LoVo (cell line): ENCODE measurements at regions not wholly inside any gene's neighbourhood (a gene's known extent, or its start where the extent isn't known, plus 50 kb on each side); places are given as distances from the start of the nearest gene placed in this dataset.
"Not testable (repeated sequence)": the region's sequence is repeated elsewhere in the genome, so short reads cannot be mapped to it uniquely, and the experiment has no call there.

ENCODE experiments used
- DNase-seq: peaks from one replicate; pipeline ENCODE4 v3.0.0-alpha.2; 2016; ENCODE audit warnings: low spot score

DNA sequence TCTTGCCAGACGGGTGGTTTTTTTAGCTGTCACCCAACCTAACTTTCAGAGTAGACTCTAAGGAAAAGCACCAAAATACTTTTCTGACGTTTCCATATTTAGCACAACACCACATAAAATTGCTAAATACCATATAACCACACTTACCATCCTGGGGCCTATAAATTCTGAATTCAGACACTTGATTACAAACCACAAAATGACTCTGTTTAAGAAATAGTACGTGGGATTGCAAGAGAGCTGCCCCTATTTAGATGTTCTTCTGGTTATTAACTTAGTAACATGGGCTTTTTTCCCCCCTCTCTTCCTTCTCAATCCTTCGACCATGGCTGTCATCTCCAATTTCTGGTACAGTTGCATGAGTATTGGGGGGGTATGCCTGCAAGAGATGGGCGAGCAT, 287.7 kb downstream of the BMP4 start:
- no peak for DNase-seq

DNA sequence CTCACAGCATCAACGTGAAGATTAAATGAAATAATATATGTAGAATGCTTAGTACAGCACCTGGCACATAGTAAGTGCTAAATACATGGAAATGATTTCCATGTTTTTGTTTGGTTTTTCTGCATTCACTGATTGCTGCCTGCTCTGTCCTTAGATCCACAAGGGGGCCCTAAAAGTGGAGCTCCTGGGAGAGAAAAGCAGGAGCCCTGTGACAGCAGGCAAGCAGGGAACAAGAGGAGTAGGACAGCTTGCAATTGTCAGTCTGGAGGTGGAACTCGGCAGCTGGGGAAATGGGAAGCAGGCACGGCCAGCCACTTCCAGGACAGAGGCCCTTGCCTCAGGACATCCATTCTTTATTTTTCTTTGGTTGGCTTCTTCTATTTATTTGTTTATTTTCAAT, 292.9 kb downstream of the BMP4 start:
- DNase-seq: peak; percentile 30

DNA sequence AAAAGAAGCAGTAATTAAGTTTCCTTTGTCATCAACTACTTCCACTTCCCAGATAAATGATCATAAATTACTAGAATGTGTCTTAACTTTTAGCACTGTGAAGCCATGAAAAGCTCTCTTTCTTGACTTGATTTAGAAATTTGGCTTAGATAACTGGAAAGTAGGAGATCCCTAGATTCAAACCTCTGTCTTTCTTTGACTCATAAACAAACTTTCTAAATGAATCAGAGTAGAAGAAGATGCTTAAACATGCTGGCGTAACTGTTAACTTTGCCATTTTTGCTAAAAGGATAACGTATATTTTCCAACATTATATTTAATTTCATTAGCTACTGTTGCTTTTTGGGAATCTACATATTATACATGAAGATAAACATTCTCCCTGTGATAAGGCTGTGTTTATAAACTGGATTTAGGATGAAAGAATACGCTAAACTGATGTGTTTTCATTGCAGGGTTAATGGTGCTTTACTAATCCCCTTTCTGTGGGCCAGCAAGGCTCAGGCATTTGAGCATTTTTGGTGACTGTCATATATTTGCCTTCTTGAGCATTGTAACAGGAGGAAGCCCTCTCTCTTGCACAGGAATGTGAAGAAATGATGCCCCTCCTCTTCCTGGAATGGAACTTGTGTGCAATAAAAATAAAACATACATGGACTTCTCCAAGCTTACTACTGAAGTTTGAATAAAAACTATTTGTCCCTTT, 301.4 kb downstream of the BMP4 start:
- no peak for DNase-seq

DNA sequence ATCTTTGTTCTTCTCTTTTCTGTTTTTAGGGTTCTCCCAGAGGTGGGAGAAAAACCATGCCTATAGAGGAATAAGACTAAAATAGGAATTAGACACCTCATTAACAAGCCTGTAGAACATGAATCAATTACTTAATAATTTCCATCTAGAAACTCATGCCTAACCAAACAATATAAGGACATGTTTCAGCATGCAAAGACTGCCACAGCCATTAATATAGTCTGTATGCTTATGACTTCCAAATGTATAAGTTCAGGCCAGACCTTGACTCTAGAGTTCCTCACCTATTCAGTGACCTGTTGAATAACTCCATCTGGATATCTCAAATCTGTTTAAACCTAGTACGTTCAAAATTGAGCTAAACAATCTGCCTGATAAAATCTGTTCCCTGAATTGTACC, 304.6 kb downstream of the BMP4 start:
- no peak for DNase-seq

DNA sequence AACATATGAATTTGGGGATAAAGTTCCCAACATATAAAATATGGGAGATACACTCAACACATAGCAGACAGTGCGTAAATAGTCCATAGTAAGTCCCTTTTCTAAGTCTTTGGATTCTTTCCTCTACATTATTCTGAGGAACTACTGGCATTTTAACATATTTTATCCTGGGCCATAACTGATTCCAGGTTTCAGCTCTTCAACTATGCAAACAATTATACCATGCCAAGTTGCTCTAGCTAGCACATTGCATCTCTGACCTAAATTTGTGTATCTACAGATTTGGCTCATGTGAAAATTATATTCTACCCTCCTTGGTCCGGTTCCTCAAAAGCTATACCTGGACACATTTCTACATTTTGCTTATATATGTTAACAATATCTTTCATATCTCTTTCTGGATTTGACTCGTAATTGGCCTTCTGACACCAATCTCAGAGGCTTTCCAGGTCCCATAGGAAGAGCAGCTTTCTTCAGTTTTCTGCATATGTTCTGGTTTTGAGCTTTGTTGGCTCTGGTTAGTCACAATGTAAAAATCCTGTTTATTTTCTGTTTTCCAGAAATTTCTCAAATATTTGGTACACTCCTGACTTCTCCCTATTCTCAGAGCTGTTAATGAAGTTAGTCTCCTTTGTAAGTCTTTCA, 305.4 kb downstream of the BMP4 start:
- no peak for DNase-seq

DNA sequence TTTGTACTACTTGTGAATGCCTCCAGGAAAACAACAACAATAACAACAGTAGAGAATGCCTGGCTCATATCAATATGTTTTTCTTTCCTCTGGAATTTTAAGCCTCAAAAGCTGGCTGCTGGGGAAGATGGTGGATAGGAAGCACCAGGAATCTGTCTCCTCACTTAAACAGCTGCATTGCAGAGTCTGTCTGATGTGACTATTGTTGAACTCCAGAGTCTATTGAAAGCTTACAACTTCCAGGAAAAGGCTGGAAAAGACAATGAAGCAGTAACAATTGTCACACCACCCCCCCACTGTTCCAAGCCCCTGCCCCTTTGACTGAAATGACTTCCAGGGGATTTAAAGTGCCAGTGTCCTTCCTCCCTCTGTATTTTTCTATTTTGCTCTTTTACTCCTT, 309.7 kb downstream of the BMP4 start:
- DNase-seq: no peak

DNA sequence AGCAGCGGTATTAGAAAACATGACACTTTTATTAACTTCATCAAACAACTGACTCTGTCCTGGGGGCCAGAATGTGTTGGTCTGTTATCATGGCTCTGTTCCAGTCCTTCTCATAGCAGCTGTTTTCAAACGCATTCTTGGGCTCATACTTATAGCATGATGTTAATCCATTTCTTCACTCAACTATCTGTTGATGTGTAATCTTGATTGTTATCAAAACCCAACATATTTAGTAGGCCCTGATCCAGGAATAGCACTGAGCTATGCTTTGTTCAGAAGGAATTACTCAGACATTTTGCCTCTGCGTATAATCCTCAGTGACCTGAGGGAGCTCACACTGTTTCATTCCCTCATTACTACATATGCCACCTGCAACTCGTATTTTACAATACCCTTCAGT, 315.9 kb downstream of the BMP4 start:
- no peak for DNase-seq

DNA sequence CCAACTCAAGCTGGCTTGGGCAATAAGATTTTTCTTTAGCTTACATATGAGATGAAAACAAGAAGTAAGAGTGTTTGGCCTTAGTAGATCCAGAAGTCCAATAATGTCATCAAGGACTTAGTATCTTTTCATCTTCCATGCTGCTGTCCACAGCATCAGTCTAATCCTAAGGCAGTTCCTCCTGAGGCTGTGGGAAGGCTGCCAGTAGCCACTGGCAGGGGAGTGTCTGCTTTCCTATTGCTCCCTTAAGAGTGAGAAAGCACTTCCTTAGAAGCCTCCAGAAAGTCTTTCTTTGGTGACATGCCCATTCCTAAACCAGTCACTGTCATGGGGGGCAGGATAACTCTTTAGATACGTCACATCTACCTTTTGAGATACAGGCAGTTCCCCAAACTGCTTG, 317.7 kb downstream of the BMP4 start:
- DNase-seq: no peak

DNA sequence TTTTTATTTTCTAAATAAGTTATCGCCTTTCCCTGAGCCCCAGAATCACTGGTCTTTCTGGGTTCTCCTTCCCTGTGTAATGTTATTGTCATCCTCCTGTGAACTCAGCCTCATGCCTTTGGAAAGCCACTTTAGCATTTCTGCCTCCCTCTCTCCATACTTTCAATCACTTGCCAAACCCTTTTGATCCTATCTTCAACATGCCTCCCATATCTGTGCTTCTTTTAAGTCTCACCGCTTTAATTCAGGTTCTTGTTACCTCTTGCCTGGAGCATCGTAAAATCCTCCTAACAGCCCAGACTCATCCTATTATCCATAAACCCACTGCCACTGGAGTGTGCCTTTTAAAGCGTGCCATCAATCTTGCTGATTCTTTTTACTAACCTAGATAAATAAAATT, 321.8 kb downstream of the BMP4 start:
- DNase-seq: no peak

DNA sequence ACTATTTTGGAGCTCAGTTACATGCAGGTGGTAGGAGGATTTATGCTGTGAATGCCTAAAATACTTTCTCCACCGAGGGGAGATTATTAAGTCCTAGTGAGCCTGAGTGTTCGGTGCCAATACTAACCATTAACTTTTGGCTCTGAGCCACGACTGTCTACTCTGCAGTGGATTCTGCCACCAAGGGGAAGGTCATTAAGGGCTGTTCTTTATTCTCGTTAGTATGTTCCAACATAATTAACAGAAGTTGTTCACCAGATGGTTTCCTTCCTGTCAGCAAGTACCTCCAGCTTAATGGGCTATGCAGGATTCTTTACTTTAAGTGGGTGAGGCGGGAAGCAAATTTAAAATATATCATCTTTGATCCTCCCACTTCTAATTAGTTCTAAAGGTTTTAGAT, 326.3 kb downstream of the BMP4 start:
- no peak for DNase-seq

DNA sequence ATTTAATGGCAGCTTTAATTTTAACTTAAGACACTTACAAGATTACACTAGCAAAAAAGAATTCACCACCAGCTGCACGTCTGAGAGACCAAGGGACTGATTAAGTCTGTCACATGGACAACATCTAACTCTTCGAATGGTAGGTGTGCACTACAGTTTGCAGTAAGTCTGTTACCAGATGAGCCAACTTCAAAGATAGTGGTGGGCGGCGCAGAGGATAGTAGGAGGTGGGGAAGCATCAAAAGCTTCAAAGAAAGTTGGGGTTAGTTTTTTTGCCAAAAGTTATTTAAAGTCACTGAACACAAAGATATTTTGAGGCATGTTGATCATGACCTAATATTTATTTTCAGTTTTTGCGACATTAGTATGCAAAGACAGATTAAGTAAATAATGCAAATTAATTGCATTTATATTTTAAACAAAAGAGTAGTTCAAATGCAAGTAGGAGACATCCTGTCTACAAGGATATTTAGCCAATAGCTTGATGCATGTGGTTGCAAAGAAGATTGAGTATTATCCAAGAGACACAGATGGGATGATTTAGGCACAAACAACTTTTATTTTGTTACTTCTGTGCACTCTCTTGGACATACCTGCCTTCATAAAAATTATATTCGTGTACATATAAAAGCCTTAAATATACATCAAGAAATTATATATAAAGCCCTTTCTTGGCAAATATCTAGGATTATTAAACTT, 327.7 kb downstream of the BMP4 start:
- no peak for DNase-seq

DNA sequence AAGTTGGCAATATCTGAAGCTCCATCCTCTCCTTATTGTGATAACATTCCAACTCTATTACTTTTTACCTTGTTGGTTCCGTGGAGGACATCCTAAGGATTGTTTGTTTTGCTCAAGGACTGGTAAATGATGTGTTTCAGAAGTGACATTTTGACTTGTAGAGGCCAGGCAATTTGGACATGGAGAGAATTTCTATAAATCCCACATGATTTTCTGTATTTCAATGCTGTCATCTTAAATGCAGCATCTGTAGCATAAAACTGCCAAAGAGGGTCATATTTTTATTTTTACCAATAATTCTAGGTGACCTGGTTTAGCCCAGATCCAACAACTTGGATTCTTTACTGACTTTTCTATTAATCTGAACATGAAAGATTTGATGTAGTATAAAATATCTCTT, 328.4 kb downstream of the BMP4 start:
- DNase-seq: no peak

DNA sequence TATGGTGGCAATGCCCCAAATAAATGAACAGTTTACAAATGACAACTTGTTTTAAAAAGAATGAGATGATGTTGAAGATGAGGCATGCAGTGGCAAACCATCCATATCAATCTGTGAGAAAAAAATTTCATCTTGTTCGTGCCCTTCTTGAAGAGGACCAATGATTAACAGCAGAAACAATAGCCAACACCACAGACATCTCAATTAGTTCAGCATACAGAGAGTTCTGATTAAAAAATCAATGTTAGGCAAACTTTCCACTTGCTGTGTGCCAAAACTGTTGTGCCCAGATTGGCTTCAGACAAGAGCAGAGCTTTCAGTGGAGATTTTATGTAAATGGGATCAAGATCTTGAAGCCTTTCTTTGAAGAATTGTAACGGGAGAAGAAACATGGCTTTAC, 329.9 kb downstream of the BMP4 start:
- no peak for DNase-seq

DNA sequence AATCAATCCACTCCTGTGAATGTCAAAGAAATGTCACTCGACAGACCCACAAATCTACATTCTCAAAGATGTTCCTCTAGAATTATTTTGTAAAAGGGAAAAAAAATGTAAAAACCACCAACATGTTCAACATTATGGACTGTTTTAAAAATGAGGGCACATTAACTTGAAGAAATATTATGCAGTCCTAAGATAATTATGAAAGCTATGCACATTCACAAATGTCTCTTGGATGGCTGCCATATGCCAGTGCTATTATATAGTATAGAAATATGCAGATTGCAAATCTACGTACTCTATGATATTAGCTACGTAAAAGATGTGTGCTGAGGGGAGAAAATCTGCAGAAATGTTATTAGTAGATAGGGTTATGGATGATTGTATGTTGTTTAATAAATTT, 334.2 kb downstream of the BMP4 start:
- no peak for DNase-seq

DNA sequence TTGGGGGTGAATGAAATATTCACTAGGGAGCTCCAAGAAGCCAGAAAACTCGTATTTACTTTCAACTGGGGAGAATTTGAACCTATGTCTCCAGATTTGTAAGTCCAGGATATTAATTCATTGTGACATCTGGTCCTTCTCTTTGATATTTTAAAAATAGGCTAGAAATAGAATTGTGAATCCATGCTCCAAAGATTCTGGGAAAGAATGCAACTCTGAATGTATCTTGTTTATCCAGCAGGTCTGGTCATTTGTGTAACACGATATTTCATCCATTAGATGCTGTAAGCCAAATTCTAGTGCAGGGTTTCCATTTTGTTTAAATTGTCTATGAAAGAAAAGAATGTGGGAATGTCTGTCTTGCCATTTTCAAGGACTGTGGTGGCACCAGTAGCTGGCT, 334.7 kb downstream of the BMP4 start:
- no peak for DNase-seq

DNA sequence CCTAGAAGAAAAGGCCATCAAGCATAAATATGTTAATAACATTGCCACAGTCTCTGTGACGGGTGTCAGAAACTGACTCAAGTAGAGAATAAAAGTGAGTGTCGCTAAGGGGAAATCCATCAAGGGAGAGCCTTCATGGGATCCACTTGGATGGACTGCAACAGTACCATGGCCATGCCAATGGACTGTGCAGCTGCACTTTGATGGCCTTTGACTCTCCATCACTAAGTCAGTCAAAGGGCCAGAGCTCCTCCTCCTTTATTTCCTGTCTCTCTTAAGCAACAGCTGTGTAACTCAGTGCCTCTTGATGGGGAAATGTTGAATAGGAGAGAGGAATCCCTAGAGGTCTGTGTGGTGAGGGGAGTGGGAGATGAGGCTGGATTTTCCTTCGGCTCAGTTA, 335.2 kb downstream of the BMP4 start:
- DNase-seq: no peak

DNA sequence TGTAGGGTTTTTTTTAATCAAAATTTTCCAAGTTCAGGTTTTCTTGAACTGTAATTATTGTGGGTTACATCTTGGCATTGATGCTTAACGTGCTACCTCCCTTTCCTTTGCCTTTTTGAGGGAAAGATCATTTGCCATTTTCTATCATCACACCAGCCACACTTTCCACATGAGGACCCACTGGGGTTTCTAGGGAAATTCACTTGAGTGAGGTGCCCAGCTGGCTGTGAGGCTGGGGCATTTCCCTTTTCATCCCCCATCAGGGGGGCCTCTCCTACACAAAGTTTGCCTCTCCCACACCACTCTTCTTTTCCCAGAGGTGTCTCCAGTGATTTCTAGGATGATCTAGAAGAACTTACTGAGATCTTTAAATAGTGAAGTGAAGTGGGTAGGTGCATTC, 335.7 kb downstream of the BMP4 start:
- no peak for DNase-seq

DNA sequence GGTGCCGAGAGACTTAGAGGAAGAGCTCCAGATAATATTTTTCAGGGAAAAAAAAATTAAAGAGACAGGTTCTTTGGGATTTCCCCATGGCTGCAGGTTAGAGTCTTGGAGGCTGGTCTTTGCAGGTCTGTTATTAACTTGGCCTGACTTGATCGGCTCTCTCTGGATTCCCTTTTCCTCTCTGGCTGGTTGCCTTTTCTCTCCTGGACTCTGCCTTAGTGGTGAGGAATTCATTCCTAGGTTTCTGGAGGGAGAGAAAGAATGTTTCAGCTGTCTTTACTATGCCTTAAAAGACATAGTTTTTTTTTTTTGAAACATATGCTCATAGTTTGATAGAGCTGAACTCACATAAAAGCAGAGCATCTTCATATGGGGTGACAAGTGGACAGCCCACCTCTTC, 336.3 kb downstream of the BMP4 start:
- DNase-seq: no peak

DNA sequence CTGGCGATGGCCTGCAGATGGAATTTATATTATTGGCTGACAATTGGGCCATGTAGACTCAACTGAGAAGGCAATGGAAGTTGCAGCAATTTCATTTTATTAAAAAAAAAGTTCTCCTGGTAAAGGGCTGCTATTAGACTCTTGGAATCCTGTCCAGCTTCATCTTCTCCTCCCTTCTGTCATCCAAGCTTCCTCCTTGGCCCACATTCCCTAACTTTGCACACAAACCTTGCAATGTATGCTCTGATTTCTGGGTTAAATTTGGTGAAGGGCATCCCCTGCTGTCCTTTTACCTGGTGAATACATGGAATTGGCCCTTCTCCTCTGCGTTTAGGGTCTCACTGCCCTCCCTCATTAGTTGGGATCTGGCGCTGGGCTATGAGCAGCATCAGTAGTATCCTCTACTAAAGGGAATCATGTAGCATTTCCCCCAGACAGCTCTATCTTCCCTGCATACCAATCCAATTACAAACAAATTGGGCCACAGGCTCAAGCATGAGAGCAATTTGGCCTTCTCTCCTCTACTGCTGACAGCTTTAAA, 336.9 kb downstream of the BMP4 start:
- no peak for DNase-seq

DNA sequence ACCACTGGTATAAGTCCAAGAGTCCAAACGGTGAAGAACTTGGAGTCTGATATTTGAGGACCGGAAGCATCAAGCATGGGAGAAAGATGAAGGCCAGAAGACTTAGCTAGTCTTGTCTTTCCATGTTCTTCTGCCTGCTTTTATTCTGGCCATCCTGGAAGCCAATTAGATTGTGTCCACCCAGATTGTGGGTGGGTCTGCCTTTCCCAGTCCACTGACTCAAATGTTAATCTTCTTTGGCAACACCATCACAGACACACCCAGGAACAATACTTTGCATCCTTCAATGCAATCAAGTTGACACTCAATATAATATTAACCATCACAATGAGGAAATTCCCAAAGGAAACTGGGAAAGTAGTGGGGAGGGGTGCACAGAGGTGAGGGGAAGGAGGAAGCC, 340.1 kb downstream of the BMP4 start:
- not testable (repeated sequence) for DNase-seq

DNA sequence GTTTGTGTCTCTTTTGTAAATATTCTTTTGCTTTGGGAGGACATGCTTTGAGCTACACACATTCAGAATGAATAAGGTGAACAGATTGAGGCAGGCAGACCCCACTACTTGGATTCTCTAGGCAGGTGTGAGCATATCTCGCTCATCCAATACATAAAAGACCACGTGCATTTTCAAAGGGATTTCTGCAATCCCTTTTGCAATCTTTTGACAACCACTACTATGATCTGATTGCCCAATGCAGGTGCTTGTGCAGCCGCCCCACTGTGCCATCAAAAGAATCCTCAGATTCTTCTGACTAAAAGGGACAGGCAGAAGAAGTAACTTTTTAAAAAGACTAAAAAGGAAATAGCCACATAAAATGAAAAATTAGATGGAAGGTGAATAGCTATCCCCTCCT, 341.4 kb downstream of the BMP4 start:
- no peak for DNase-seq

DNA sequence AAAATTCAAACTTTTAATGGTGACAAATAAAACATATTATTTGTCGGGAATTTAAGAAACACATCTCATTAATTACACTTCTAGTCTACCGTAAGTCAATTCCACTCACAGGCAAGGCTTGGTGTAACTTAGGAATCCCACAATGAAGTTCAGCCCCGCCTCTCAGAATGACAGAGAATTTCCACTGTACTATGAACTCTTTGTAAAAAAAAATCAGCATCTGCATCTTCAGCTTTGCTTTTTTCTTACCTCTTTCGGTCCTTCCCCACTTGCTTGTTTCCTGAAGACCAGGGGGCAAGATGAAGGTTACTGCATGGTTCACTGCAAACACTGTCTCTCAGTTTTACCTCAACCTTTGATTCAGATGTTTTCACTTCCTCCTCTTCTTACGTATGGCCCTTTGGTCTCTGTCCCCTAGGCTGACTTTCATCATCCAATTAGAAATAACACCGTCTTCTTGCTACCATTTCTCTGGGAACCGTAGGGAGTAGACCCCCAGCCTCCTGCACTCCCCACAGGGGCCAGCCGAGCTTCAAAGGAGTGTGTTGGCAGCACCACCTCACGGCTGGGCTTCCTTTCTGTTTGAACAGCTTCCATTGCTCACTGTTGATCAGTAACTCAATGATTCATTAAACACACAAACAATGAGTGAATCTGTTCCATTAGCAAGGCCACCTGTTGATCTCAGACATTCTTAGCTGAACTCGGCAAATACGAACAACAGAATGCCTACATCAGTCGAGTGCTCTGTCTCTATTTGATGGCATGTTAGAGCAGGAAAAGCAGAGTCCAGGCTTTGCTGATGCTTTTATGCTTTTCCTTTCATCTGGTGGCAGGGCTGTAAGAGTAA, 343.0 kb downstream of the BMP4 start:
- DNase-seq: peak; percentile 93
